Loucy (cell line): ENCODE measurements at regions not wholly inside any gene's neighbourhood (a gene's known extent, or its start where the extent isn't known, plus 50 kb on each side); places are given as distances from the start of the nearest gene placed in this dataset.

Experiments used
- H2AFZ ChIP-seq: fragments of 200-600 bp; sonication (generic); 2 replicates; pipeline ENCODE4 v1.6.0; 2016; ENCODE audit warnings: antibody characterized with exemption, mild to moderate bottlenecking, low read length, moderate library complexity
- H3F3A ChIP-seq: fragments of 200-600 bp; 2 replicates; pipeline ENCODE4 v1.6.0; 2016; ENCODE audit warnings: antibody characterized with exemption, low read depth, mild to moderate bottlenecking
- H3K27me3 ChIP-seq: fragments of 200-600 bp; sonication (generic); 2 replicates; pipeline ENCODE4 v1.6.1; 2014; ENCODE audit warnings: low read length, mild to moderate bottlenecking; ENCODE audit not compliant: insufficient read depth, poor library complexity, severe bottlenecking
- H3K36me3 ChIP-seq: fragments of 200-600 bp; sonication (generic); 2 replicates; pipeline ENCODE4 v1.6.1; 2016; ENCODE audit warnings: low read length; ENCODE audit not compliant: insufficient read depth
- H3K4me1 ChIP-seq: fragments of 200-600 bp; sonication (generic); 2 replicates; pipeline ENCODE4 v1.5.1; 2014; ENCODE audit warnings: low read length, mild to moderate bottlenecking; ENCODE audit not compliant: insufficient read depth, poor library complexity, severe bottlenecking
- H3K4me2 ChIP-seq: fragments of 200-600 bp; sonication (generic); 2 replicates; pipeline ENCODE4 v1.6.0; 2014; ENCODE audit warnings: antibody characterized with exemption, low read length, low read depth, mild to moderate bottlenecking; ENCODE audit not compliant: poor library complexity, severe bottlenecking
- H3K4me3 ChIP-seq: fragments of 200-600 bp; sonication (generic); 2 replicates; pipeline ENCODE4 v1.5.1; 2014; ENCODE audit warnings: low read length, mild to moderate bottlenecking, mixed read lengths; ENCODE audit not compliant: poor library complexity, severe bottlenecking
- H3K79me2 ChIP-seq: fragments of 200-600 bp; sonication (generic); 2 replicates; pipeline ENCODE4 v1.6.1; 2014; ENCODE audit warnings: low read length; ENCODE audit not compliant: insufficient read depth
- H3K9ac ChIP-seq: fragments of 200-600 bp; sonication (generic); 2 replicates; pipeline ENCODE4 v1.6.0; 2014; ENCODE audit warnings: mild to moderate bottlenecking, low read depth, low read length, moderate library complexity; ENCODE audit not compliant: poor library complexity, severe bottlenecking
- H3K9me2 ChIP-seq: fragments of 200-600 bp; sonication (generic); replicated peaks from 2 replicates; pipeline ENCODE4 v1.6.1; 2016; ENCODE audit warnings: low read depth, low read length, mixed read lengths
- H3K9me3 ChIP-seq: fragments of 200-600 bp; sonication (generic); 2 replicates; pipeline ENCODE4 v1.6.1; 2014; ENCODE audit warnings: mild to moderate bottlenecking, antibody characterized with exemption, low read length, low read depth; ENCODE audit not compliant: insufficient read depth
- H4K20me1 ChIP-seq: fragments of 200-600 bp; sonication (generic); 2 replicates; pipeline ENCODE4 v1.6.0; 2014; ENCODE audit warnings: antibody characterized with exemption, low read length, mild to moderate bottlenecking; ENCODE audit not compliant: insufficient read depth, poor library complexity, severe bottlenecking
- EZH2phosphoT487 ChIP-seq: fragments of 200-600 bp; IDR thresholded peaks from 2 replicates; pipeline ENCODE4 v1.6.1; 2018; ENCODE audit warnings: antibody characterized with exemption, mild to moderate bottlenecking, moderate library complexity, borderline replicate concordance
- TF ChIP-seq, protein P1 (sequence below): fragments of 200-600 bp; sonication (generic); conservative IDR thresholded peaks from 2 replicates; pipeline ENCODE4 v1.5.1; 2014; ENCODE audit warnings: mild to moderate bottlenecking, antibody characterized with exemption, low read length

DNA sequence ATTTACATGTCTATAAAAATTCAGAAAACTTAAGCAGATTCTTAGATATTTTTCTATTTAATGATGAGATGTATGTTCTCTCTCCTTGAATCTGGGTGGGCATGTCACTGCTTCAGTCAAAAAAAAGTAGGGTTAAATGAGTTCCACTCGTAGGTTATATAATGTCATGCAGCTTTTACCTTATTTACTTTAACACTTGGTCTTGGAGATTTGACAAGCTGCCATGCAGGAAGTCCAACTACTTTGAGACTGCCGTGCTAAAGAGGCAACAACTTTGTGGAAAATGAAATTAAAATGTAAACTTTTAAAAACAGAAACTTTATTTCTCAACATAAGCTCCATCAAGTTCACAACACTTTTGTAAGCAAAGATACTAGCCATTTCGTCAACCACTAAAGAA, 1336.0 kb upstream of the CDH8 start:
- TF ChIP-seq, protein P1, sequence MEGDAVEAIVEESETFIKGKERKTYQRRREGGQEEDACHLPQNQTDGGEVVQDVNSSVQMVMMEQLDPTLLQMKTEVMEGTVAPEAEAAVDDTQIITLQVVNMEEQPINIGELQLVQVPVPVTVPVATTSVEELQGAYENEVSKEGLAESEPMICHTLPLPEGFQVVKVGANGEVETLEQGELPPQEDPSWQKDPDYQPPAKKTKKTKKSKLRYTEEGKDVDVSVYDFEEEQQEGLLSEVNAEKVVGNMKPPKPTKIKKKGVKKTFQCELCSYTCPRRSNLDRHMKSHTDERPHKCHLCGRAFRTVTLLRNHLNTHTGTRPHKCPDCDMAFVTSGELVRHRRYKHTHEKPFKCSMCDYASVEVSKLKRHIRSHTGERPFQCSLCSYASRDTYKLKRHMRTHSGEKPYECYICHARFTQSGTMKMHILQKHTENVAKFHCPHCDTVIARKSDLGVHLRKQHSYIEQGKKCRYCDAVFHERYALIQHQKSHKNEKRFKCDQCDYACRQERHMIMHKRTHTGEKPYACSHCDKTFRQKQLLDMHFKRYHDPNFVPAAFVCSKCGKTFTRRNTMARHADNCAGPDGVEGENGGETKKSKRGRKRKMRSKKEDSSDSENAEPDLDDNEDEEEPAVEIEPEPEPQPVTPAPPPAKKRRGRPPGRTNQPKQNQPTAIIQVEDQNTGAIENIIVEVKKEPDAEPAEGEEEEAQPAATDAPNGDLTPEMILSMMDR: no peak
- no peak for TF ChIP-seq EZH2phosphoT487

DNA sequence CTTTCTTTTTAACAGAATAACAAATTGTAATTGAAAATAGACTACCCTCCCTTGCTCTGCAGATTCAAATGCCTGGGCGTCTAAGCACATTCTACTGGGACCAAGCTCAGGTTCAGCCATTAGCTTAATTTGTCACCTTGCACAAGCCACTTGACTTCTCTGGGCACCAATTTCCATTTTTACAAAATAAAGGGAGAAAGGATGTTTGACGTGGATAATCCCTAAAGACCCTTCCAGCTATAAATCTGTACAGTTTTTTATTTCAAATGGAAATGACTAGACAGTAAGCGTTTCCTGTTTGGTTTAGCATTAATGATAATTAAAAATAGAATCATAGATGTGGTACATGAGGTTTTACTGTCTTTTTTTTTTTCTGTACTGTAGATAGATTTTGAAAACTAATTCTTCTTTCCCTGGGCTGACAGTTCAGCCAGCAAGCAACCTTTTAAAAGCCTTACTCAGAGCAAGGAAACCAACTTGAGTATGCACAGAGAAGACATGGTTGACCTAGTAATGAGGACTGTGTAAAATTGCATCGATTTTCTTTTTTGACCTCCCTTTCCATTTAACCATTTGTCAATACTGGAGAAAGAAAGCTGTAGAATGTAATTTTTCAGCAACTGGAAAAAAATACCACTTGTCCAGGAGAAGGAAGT, 1329.5 kb upstream of the CDH8 start:
- H3K4me3 ChIP-seq: no peak overlapping the region
- H3K27me3 ChIP-seq: no peaks in the 10 kb centered on the region
- H4K20me1 ChIP-seq: no peaks in the 10 kb centered on the region
- no peak overlapping the region for H3K4me2 ChIP-seq
- H2AFZ ChIP-seq: no peak overlapping the region
- H3K9me2 ChIP-seq: no peaks in the 10 kb centered on the region
- no peaks in the 10 kb centered on the region for H3F3A ChIP-seq
- H3K36me3 ChIP-seq: no peaks in the 10 kb centered on the region
- H3K9me3 ChIP-seq: no peaks in the 10 kb centered on the region
- H3K9ac ChIP-seq: no peak overlapping the region
- H3K79me2 ChIP-seq: no peaks in the 10 kb centered on the region
- TF ChIP-seq, protein P1: no peak
- TF ChIP-seq EZH2phosphoT487: no peak
- H3K4me1 ChIP-seq: no peaks in the 10 kb centered on the region

More for the DNA sequence above, 1336.0 kb upstream of the CDH8 start:
- Histone ChIP-seq H2AFZ (no peak overlapping the region), H3K4me2 (no peak overlapping the region), H3K4me3 (no peak overlapping the region), H4K20me1 (no peaks in the 10 kb centered on the region), H3K27me3 (no peaks in the 10 kb centered on the region), H3K9me3 (no peaks in the 10 kb centered on the region; the same call in 1 of the 2 replicates), H3K4me1 (no peaks in the 10 kb centered on the region), H3K79me2 (no peaks in the 10 kb centered on the region), H3K9ac (no peak overlapping the region), H3K36me3 (no peaks in the 10 kb centered on the region), H3F3A (no peaks in the 10 kb centered on the region), H3K9me2 (no peaks in the 10 kb centered on the region)

DNA sequence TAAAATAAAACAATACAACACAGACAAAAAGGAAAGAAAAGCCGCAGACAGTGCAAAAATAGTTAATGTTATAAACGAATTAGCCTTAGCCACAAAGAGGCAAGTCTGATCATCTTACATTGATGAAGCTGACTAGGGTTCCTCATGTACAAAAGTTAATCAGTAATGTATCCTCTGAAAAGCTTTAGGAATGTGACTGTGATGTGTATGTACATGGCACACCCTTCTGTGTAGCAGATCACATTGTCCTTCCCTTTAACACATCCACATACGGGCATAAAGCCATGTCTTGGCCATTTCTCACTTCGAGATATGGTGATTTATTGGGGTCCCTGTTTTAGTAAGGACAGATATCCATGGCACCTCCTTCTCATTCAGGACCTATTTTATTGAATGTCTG, 1327.5 kb upstream of the CDH8 start:
- Histone ChIP-seq H3K4me2 (no peak overlapping the region), H3K9ac (no peak overlapping the region), H2AFZ (no peak overlapping the region), H3K4me3 (no peak overlapping the region), H3K27me3 (no peaks in the 10 kb centered on the region), H3F3A (no peaks in the 10 kb centered on the region), H3K79me2 (no peaks in the 10 kb centered on the region), H3K9me3 (no peaks in the 10 kb centered on the region), H3K4me1 (no peaks in the 10 kb centered on the region), H3K9me2 (no peaks in the 10 kb centered on the region), H3K36me3 (no peaks in the 10 kb centered on the region), H4K20me1 (no peaks in the 10 kb centered on the region)
- no peak for TF ChIP-seq EZH2phosphoT487
- TF ChIP-seq, protein P1: no peak
